Left forelimb (tissue), 1 donor: ENCODE measurements at regions not wholly inside any gene's neighbourhood (a gene's known extent, or its start where the extent isn't known, plus 50 kb on each side); places are given as distances from the start of the nearest gene placed in this dataset.

Experiments
- DNase-seq: peaks from one replicate; pipeline ENCODE4 v3.0.0-alpha.2; 2018; ENCODE audit warnings: low spot score

DNA sequence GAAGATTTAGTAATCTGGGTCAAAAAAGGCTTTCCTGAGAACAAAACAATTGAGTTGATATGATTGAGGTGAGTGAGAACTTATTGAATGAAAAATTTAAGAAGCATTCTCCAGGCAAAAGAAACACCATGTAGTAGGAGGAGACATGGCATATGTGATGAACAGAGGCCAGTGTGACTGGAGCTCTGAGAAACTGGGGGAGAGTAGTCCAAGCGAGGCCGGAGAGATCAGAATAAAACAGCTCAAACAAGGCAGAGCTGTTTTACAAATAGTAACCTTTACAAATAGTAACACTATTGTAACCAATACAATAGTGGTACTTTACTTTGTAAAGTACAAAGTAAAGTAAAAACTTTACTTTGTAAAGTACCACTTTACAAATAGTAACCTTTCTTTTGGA lies 1159.1 kb downstream of the PCDH9 start:
- DNase-seq, result no peak

GRCh38 chr13:66069570-66069969 lies 1160.6 kb downstream of the PCDH9 start:
- DNase-seq, result no peak

DNA sequence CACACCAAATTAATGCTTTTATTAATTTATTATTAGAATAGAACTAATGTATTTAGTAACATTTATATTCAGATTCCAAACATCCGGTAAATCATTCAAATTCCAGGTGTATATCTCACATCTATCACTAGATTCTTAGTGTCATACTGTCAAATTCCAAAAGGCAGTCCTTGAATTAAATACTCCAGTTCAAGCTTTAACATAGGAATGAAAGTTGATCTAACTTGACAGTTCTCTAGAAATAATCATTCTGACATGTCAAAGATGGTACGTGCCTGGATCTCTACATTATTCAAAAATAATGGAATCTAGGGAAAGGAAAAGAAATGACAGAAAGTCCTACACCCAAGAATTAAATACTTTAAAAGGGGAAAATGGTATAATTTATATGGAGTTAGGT lies 1161.5 kb downstream of the PCDH9 start:
- DNase-seq, result no peak

GRCh38 chr13:66048888-66049287 lies 1181.2 kb downstream of the PCDH9 start:
- DNase-seq, result no peak

- DNase-seq, result no peak
These were observed 1189.6 kb downstream of the PCDH9 start for GRCh38 chr13:66040506-66040905.

DNA sequence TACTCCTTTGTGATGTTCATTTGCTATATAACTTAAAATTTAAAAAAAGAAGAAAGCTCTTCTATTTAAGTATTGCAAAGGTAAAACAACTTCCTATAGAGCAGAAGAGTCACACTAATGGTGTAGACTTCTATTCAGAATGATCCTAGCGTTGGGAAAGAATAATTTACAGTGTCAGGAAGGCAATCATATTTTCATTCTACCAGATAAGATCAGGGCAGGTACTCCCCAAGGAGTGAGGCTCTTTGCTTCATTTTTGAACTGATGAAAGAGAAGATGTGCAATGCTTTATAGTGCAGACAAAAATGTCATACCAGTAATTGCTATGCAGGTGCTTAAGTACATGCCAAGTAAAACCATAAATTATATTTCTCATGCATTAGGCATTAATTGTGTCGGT lies 1193.0 kb downstream of the PCDH9 start:
- no peak for DNase-seq

DNA sequence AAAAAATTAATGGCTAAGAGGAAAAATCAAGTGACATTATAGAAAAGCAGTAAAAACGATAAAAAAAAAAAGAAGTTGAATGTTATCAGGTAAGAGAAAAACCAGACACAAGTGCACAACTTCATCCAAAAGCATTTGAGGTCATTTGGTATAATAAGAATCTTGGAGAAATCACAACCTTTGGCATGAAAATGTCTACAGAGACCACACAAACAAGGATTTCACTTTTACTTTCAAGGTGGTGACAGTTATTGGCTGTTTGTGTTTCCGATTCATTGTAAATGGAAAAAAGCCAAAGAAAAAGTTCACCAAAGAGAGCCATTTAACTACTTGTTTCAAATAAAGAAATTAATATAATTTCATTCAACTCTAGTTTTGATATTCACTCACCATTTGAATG lies 1193.5 kb downstream of the PCDH9 start:
- no peak for DNase-seq

- DNase-seq, result no peak
These were observed 1194.0 kb downstream of the PCDH9 start for GRCh38 chr13:66036024-66036614.

DNA sequence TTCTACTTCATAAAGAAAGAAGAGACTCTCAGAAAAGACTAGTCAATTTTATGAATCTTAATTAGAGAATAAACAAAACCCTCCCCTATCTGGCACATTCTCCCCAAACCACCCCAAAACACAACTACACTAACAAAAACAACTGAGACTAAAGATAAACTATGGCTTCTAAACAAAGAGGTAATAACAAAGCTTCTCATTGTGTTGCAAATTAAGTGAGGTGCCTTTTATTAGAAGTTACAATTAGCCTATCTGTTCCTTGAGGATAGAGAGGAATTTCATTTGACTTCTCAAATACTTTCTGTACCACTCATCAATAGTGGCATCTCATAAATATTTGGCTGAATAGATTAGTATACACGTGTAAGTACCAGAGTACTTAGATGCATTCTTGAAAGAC lies 1196.2 kb downstream of the PCDH9 start:
- DNase-seq, result no peak

GRCh38 chr13:66021846-66022245 lies 1208.3 kb downstream of the PCDH9 start:
- DNase-seq, result no peak

DNA sequence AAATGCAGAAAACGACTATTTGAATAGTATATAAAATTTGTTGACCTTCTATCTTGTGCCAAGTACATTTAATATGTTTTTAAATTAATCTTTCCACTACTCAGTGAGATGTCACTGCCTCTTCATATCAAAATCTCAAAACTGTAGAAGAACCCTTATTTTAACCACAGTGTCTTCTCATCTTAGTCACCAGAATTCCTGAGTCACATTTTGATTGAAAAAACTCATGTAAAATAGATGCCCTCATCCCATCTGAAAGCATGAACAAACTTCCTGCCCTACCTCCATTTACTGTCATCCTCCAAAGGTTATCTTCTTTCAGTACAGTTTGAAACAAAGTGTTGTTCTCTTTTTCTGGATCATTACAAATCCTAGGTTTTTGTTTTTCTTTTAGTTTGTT lies 1215.4 kb downstream of the PCDH9 start:
- no peak for DNase-seq

DNA sequence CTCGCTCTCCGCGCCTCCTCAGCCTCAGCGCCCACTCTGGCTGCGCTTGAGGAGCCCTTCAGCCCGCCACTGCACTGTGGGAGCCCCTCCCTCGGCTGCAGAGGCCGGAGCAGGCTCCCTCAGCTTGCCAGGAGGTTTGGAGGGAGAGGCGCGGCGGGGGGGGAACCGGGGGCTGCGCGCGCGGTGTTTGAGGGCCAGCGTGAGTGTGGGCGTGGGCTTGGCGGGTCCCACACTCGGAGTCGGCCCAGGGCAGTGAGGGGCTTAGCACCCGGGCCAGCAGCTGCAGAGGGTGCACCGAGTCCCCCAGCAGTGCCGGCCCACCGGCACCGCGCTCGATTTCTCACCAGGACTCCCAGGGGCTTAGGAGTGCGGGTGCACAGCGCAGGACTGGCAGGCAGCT lies 1220.9 kb downstream of the PCDH9 start:
- no peak for DNase-seq

DNA sequence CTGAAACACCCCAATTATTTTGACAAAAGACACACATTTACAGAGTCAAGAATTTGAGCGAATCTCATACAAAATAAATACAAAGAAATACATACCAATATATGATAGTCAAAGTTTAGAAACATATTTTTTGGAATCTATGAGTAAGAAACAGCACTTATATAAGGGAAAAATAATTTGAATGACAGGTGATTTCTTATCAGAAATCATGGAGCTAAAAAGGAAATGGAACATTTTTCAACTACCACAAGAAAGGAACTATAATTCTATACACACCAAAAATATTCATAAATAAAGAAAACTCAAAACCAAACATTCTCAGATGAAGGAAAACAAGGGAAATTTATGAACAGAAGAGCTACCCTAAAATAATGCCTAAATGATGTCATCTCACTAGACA lies 1226.6 kb downstream of the PCDH9 start:
- no peak for DNase-seq

DNA sequence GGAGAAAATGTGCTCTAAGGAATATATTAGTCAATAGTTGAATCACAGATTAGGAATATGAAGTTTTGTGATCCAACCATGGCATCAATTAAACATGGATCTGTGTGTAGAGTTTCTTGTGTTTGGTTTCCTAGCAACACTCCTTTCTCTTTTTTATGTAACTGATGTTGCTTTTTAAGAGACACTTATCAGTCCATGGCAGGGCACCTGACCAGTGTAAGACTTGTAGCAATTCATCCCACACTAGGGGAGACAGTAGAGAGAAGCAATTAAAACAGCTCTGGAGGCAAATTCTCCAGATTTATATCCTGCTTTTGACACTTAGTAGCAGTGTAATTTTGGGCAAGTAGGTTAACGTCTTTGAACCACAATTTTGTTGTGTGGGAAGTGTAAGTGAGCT lies 1229.0 kb downstream of the PCDH9 start:
- DNase-seq, result no peak

DNA sequence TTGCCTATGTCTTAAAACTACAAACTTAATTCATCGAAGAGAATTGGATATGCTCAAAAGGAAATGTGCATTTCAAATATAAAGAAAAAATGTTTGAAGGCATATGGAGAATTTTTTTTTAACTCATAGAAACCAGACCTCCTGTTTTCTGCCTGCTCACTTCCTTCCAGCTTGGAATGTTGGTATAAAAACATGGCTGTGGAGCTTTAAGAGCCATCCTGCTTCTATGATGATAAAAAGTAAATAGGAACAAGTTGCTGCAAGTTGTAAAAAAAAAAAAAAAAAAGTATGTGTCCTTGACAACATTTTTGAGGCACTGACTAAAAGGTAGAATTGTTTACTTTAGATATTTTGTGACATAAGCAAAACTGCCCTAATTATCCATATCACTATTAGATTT lies 1230.7 kb downstream of the PCDH9 start:
- DNase-seq, result no peak

- DNase-seq, result no peak
These were observed 1239.5 kb downstream of the PCDH9 start for GRCh38 chr13:65990684-65991083.

- DNase-seq, result no peak
These were observed 1244.5 kb downstream of the PCDH9 start for GRCh38 chr13:65985612-65986011.

DNA sequence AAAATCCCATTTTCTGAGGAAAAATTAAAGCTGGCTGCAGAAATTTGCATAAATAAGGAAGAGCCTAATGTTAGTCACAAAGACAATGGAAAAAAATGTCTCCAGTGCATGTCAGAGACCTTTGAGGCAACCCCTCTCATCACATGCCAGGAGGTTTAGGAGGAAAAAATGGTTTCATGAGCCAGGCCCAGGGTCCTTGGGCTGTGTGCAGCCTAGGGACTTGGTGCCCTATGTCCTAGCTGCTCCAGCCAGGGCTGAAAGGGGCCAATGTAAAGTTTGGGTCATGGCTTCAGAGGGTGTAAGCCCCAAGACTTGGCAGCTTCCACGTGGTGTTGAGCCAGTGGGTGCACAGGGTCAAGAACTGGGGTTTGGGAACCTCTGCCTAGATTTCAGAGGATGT lies 1252.6 kb downstream of the PCDH9 start:
- DNase-seq, result no peak

GRCh38 chr13:65971541-65971940 lies 1258.6 kb downstream of the PCDH9 start:
- DNase-seq, result no peak

DNA sequence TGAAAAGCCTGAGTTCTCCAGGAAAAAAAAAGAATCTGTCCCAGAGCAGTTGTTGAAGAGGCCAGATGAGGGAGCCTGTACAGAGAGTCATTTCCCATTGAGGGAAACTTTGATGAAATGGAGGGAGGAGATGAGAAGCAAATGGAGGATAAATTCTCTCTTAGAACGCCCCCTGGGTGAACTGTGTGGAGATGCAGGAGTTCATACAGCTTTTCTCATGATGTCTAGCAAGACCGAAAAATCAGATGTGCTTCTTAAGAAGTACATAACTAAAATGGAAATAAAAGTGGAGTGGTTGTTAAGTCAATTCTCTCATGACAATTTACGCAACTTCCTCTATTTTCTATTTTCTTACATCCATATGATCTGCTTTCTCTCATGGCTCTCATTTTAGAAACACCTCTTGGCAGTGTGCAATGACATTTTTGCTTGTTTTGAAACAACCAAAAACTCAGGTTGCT lies 1263.1 kb downstream of the PCDH9 start:
- no peak for DNase-seq

GRCh38 chr13:65965501-65965900 lies 1264.6 kb downstream of the PCDH9 start:
- no peak for DNase-seq

DNA sequence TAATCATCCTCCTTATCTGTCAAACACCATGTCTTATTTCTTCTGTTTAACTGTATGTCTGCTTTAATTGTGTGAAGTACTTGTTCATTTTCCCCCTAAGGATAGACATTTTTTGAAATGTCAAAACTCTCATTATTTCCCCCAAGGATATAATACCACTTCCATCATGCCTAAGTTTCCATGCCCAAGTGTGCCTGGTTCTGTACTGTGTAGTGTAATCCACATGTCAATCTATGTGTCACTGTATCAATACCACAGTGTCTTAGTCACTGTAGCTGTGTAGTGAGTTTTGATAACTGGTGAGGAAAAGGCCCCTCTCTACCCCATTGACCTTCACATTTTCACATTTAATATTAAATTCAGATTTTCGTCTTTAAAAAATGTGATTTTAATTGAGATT lies 1265.5 kb downstream of the PCDH9 start:
- no peak for DNase-seq

- DNase-seq, result no peak
These were observed 1270.8 kb downstream of the PCDH9 start for GRCh38 chr13:65959305-65959704.

GRCh38 chr13:65946387-65946786 lies 1283.7 kb downstream of the PCDH9 start:
- DNase-seq, result no peak

DNA sequence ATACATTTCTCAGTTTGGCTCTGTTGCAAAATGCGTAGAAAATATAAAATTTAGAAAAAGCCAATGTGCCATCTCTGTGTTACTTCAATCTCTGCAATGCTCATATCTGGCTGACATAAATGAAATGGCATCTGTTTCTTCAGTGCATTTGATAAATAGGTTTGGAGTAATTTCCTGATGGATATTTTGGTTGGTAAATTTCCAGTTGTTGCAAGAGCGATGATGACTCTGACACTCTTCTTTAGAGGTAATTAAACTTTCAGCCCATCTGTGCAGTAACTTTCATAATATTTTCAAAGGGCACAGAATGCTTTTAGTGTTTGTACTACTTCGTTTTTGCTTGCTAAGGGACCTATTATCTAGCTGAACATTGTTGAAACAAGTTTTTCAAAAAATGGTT lies 1286.4 kb downstream of the PCDH9 start:
- no peak for DNase-seq
